WTC11 (cell line): ENCODE measurements at regions not wholly inside any gene's neighbourhood (a gene's known extent, or its start where the extent isn't known, plus 50 kb on each side); places are given as distances from the start of the nearest gene placed in this dataset.

ENCODE experiments used
- ATAC-seq: fragments of 200-7000 bp; cut with Tn5 transposase; 2 replicates; pipeline ENCODE4 v1.10.0; 2021; ENCODE audit warnings: mild to moderate bottlenecking, moderate library complexity
- CTCF ChIA-PET: fragments of 300-600 bp; sonication (Branson Sonifier 250); formaldehyde crosslinking; loops from one replicate; lab custom pipeline; 2021; ENCODE audit warnings: antibody characterized with exemption; lab: Charles Lee
- POLR2A ChIA-PET: fragments of 350-600 bp; sonication (Branson Sonifier 250); formaldehyde crosslinking; loops from one replicate; lab custom pipeline; 2021; ENCODE audit warnings: antibody characterized with exemption; lab: Charles Lee
- DNase-seq: peaks from one replicate; pipeline ENCODE4 v3.0.0; 2021; ENCODE audit warnings: low spot score
- H3K27ac Mint-ChIP-seq: 2 replicates; pipeline ENCODE4 v1.8.0; 2021; ENCODE audit warnings: mixed read lengths
- H3K27me3 Mint-ChIP-seq: 2 replicates; pipeline ENCODE4 v1.8.0; 2021; ENCODE audit warnings: low read depth, mild to moderate bottlenecking, moderate library complexity, mixed read lengths
- H3K36me3 Mint-ChIP-seq: 2 replicates; pipeline ENCODE4 v1.8.0; 2021; ENCODE audit warnings: mixed read lengths
- H3K4me1 Mint-ChIP-seq: 2 replicates; pipeline ENCODE4 v1.8.0; 2022; ENCODE audit warnings: mixed read lengths
- H3K4me3 Mint-ChIP-seq: 2 replicates; pipeline ENCODE4 v1.8.0; 2021; ENCODE audit warnings: mild to moderate bottlenecking, moderate library complexity, mixed read lengths
- H3K9me3 Mint-ChIP-seq: 2 replicates; pipeline ENCODE4 v1.8.0; 2021; ENCODE audit warnings: mixed read lengths
- AR ChIP-seq: fragments of 250-450 bp; sonication (Bioruptor Pico); IDR thresholded peaks from 2 replicates; pipeline ENCODE4 v1.9.0; 2021; ENCODE audit warnings: mild to moderate bottlenecking
- ATF2 ChIP-seq: sonication (generic); formaldehyde crosslinking; IDR thresholded peaks from 2 replicates; pipeline ENCODE4 v1.8.1; 2022; ENCODE audit warnings: low read depth, missing genetic modification reagents, borderline replicate concordance
- ATF6 ChIP-seq: sonication (generic); formaldehyde crosslinking; IDR thresholded peaks from 2 replicates; pipeline ENCODE4 v1.8.1; 2023; ENCODE audit warnings: mild to moderate bottlenecking, missing genetic modification reagents
- CBFB ChIP-seq: sonication (generic); formaldehyde crosslinking; IDR thresholded peaks from 2 replicates; pipeline ENCODE4 v1.8.1; 2022; ENCODE audit warnings: mild to moderate bottlenecking, low read depth, missing genetic modification reagents
- CREM ChIP-seq: sonication (generic); formaldehyde crosslinking; IDR thresholded peaks from 2 replicates; pipeline ENCODE4 v1.8.1; 2022; ENCODE audit warnings: mild to moderate bottlenecking, missing genetic modification reagents, moderate library complexity
- CTCF ChIP-seq: fragments of 200-600 bp; IDR thresholded peaks from 2 replicates; pipeline ENCODE4 v1.8.0; 2022; ENCODE audit warnings: antibody characterized with exemption
- E2F1 ChIP-seq: sonication (generic); formaldehyde crosslinking; IDR thresholded peaks from 2 replicates; pipeline ENCODE4 v1.8.0; 2022; ENCODE audit warnings: mild to moderate bottlenecking, missing genetic modification reagents
- ELF4 ChIP-seq: sonication (generic); formaldehyde crosslinking; IDR thresholded peaks from 2 replicates; pipeline ENCODE4 v1.8.1; 2022; ENCODE audit warnings: low read depth, mild to moderate bottlenecking, moderate library complexity, missing genetic modification reagents
- EMX1 ChIP-seq: fragments of 250-450 bp; sonication (Bioruptor Pico); IDR thresholded peaks from 2 replicates; pipeline ENCODE4 v1.8.0; 2021; ENCODE audit warnings: mild to moderate bottlenecking
- FOXJ3 ChIP-seq: sonication (generic); formaldehyde crosslinking; IDR thresholded peaks from 2 replicates; pipeline ENCODE4 v1.9.0; 2021; ENCODE audit warnings: missing genetic modification reagents, mild to moderate bottlenecking, borderline replicate concordance
- FOXP1 ChIP-seq: sonication (generic); formaldehyde crosslinking; IDR thresholded peaks from 2 replicates; pipeline ENCODE4 v1.8.0; 2022; ENCODE audit warnings: missing genetic modification reagents, mild to moderate bottlenecking, moderate library complexity, borderline replicate concordance
- GABPB1 ChIP-seq: sonication (generic); formaldehyde crosslinking; IDR thresholded peaks from 2 replicates; pipeline ENCODE4 v1.8.1; 2023; ENCODE audit warnings: mild to moderate bottlenecking, missing genetic modification reagents
- JUN ChIP-seq: sonication (generic); formaldehyde crosslinking; IDR thresholded peaks from 2 replicates; pipeline ENCODE4 v1.8.0; 2023; ENCODE audit warnings: mild to moderate bottlenecking, missing genetic modification reagents
- KAT7 ChIP-seq: sonication (generic); formaldehyde crosslinking; IDR thresholded peaks from 2 replicates; pipeline ENCODE4 v1.8.1; 2023; ENCODE audit warnings: missing genetic modification reagents, mild to moderate bottlenecking, borderline replicate concordance
- NFYB ChIP-seq: sonication (generic); formaldehyde crosslinking; conservative IDR thresholded peaks from 2 replicates; pipeline ENCODE4 v1.8.0; 2022; ENCODE audit warnings: low read depth, missing genetic modification reagents
- NR1H2 ChIP-seq: sonication (generic); formaldehyde crosslinking; IDR thresholded peaks from 2 replicates; pipeline ENCODE4 v1.9.0; 2021; ENCODE audit warnings: mild to moderate bottlenecking, moderate library complexity, missing genetic modification reagents
- OVOL2 ChIP-seq: fragments of 250-450 bp; sonication (Bioruptor Pico); IDR thresholded peaks from 2 replicates; pipeline ENCODE4 v1.9.0; 2021; ENCODE audit warnings: mild to moderate bottlenecking, borderline replicate concordance
- RELA ChIP-seq: sonication (generic); formaldehyde crosslinking; IDR thresholded peaks from 2 replicates; pipeline ENCODE4 v1.8.1; 2022; ENCODE audit warnings: missing genetic modification reagents, mild to moderate bottlenecking, borderline replicate concordance
- ZBTB43 ChIP-seq: sonication (generic); formaldehyde crosslinking; IDR thresholded peaks from 2 replicates; pipeline ENCODE4 v1.8.1; 2023; ENCODE audit warnings: mild to moderate bottlenecking, missing genetic modification reagents
- ZNF219 ChIP-seq: sonication (generic); formaldehyde crosslinking; IDR thresholded peaks from 2 replicates; pipeline ENCODE4 v1.8.0; 2023; ENCODE audit warnings: missing genetic modification reagents, mild to moderate bottlenecking, borderline replicate concordance
- ZNF232 ChIP-seq: sonication (generic); formaldehyde crosslinking; IDR thresholded peaks from 2 replicates; pipeline ENCODE4 v1.8.0; 2022; ENCODE audit warnings: mild to moderate bottlenecking, missing genetic modification reagents
- ZNF263 ChIP-seq: sonication (generic); formaldehyde crosslinking; IDR thresholded peaks from 2 replicates; pipeline ENCODE4 v1.8.1; 2022; ENCODE audit warnings: low read depth, mild to moderate bottlenecking, moderate library complexity, missing genetic modification reagents

GRCh38 chr18:39485696-39486095 lies 1920.1 kb upstream of the CELF4 start:
- no peaks in the 10 kb centered on the region for H3K36me3 Mint-ChIP-seq
- H3K9me3 Mint-ChIP-seq, result no peaks in the 10 kb centered on the region
- ATAC-seq, result no peak
- no peak overlapping the region for H3K4me3 Mint-ChIP-seq
- no peak overlapping the region; the same call in 1 of the 2 replicates for H3K27ac Mint-ChIP-seq
- peaks cover 15% of the 10 kb centered on the region for H3K4me1 Mint-ChIP-seq
- ChIA-PET POLR2A (no interaction called here), CTCF (interaction anchor here (1.1 to 1.2 kb wide), 2 partner anchors 15 to 35 kb away, joined by 3 to 6 read pairs; no protein-coding TSS in a partner anchor)
- no peak for DNase-seq
- TF ChIP-seq ELF4 (CRISPR knock-in tag), result no peak
- no peak for TF ChIP-seq FOXP1 (CRISPR knock-in tag)
- TF ChIP-seq NFYB (CRISPR knock-in tag), result no peak
- no peak for TF ChIP-seq AR (CRISPR knock-in tag)
- TF ChIP-seq CREM (CRISPR knock-in tag), result no peak
- TF ChIP-seq KAT7 (CRISPR knock-in tag), result no peak
- TF ChIP-seq E2F1 (CRISPR knock-in tag), result no peak
- no peak for TF ChIP-seq RELA (CRISPR knock-in tag)
- no peaks in the 10 kb centered on the region for H3K27me3 Mint-ChIP-seq

GRCh38 chr18:39481281-39481680 lies 1915.7 kb upstream of the CELF4 start:
- ATAC-seq (no peak), DNase-seq (no peak)
- Mint-ChIP-seq H3K27me3 (no peaks in the 10 kb centered on the region), H3K4me3 (no peak overlapping the region), H3K9me3 (no peaks in the 10 kb centered on the region), H3K27ac (no peak overlapping the region), H3K4me1 (no peaks in the 10 kb centered on the region), H3K36me3 (no peaks in the 10 kb centered on the region)
- ChIA-PET CTCF (no interaction called here), POLR2A (no interaction called here)
- TF ChIP-seq GABPB1 (CRISPR knock-in tag) (no peak), KAT7 (CRISPR knock-in tag) (no peak), CTCF (no peak), CBFB (CRISPR knock-in tag) (no peak), ATF2 (CRISPR knock-in tag) (no peak), FOXJ3 (no peak), EMX1 (CRISPR knock-in tag) (no peak), JUN (CRISPR knock-in tag) (no peak), ZNF263 (CRISPR knock-in tag) (no peak), ZNF219 (no peak), NR1H2 (no peak), OVOL2 (CRISPR knock-in tag) (no peak), ATF6 (CRISPR knock-in tag) (no peak), ZBTB43 (CRISPR knock-in tag) (no peak), ZNF232 (CRISPR knock-in tag) (no peak)
